ENCODE measurements at regions not wholly inside any gene's neighbourhood (a gene's known extent, or its start where the extent isn't known, plus 50 kb on each side); places are given as distances from the start of the nearest gene placed in this dataset.

GRCh38 chr7:46100521-46100920 is 179.4 kb upstream of the IGFBP3 start:
- no peak for TF ChIP-seq CTCF (IDR thresholded peaks at IDR 0.05)
- TF ChIP-seq POLR2A (IDR thresholded peaks at IDR 0.05) = no peak
